IMR-90 (cell line): ENCODE measurements at regions not wholly inside any gene's neighbourhood (a gene's known extent, or its start where the extent isn't known, plus 50 kb on each side); places are given as distances from the start of the nearest gene placed in this dataset.

Experiments used
- ATAC-seq: fragments of 200-7000 bp; cut with Tn5 transposase; 2 replicates; pipeline ENCODE4 v1.9.1; 2020; ENCODE audit warnings: low read depth, mild to moderate bottlenecking, moderate library complexity
- BruUV-seq: library from RNA; stranded (reverse); fragments of 400-500 nt; replicated peaks from 2 replicates; lab custom pipeline; 2021; lab: Mats Ljungman, UMichigan
- CTCF ChIA-PET: fragments of 300-600 bp; formaldehyde crosslinking; extraction: SDS; loops from one replicate; lab custom pipeline; 2021; ENCODE audit warnings: antibody characterized with exemption; lab: Yijun Ruan, JAX
- POLR2A ChIA-PET: fragments of 300-600 bp; sonication (Branson Sonifier 250); formaldehyde crosslinking; loops from one replicate; lab custom pipeline; 2022; ENCODE audit warnings: antibody characterized with exemption; ENCODE audit not compliant: unreplicated experiment; lab: Charles Lee
- DNase-seq: peaks from one replicate; pipeline ENCODE4 v3.0.0; 2013
- H2AFZ ChIP-seq: replicated peaks from 2 replicates; pipeline ENCODE3; 2013; ENCODE audit warnings: low read length, mild to moderate bottlenecking; ENCODE audit not compliant: poor library complexity
- H2AK5ac ChIP-seq: 2 replicates; pipeline ENCODE4 v1.6.1; 2013; ENCODE audit warnings: low read depth, low read length, inconsistent platforms
- H2AK9ac ChIP-seq: replicated peaks from 2 replicates; pipeline ENCODE3; 2013; ENCODE audit warnings: mild to moderate bottlenecking, low read depth, low read length, moderate library complexity; ENCODE audit not compliant: poor library complexity
- H2BK120ac ChIP-seq: 2 replicates; pipeline ENCODE4 v1.6.1; 2013; ENCODE audit warnings: low read depth, low read length, inconsistent platforms
- H2BK15ac ChIP-seq: 3 replicates; pipeline ENCODE4 v1.6.1; 2013; ENCODE audit warnings: low read depth, low read length, inconsistent platforms
- H2BK20ac ChIP-seq: 2 replicates; pipeline ENCODE4 v1.6.1; 2013; ENCODE audit warnings: low read depth, mild to moderate bottlenecking, inconsistent platforms, low read length, moderate library complexity
- H2BK5ac ChIP-seq: 2 replicates; pipeline ENCODE4 v1.6.1; 2013; ENCODE audit warnings: mild to moderate bottlenecking, low read depth, low read length, inconsistent platforms; ENCODE audit not compliant: poor library complexity, severe bottlenecking
- H3K14ac ChIP-seq: replicated peaks from 2 replicates; pipeline ENCODE4 v1.6.1; 2013; ENCODE audit warnings: low read depth, low read length, inconsistent platforms
- H3K18ac ChIP-seq: 2 replicates; pipeline ENCODE4 v1.6.1; 2013; ENCODE audit warnings: low read depth, low read length, control low read depth
- H3K23ac ChIP-seq: 2 replicates; pipeline ENCODE4 v1.6.1; 2013; ENCODE audit warnings: low read depth, low read length, inconsistent platforms
- H3K27ac ChIP-seq: 2 replicates; pipeline ENCODE4 v1.5.1; 2013; ENCODE audit warnings: mild to moderate bottlenecking, control low read depth, low read length; ENCODE audit not compliant: insufficient read depth
- H3K27me3 ChIP-seq: 2 replicates; pipeline ENCODE4 v1.6.1; 2013; ENCODE audit warnings: low read length; ENCODE audit not compliant: control insufficient read depth, insufficient read depth
- H3K36me3 ChIP-seq: 2 replicates; pipeline ENCODE4 v1.6.1; 2013; ENCODE audit warnings: low read length, mixed read lengths; ENCODE audit not compliant: control insufficient read depth, insufficient read depth
- H3K4ac ChIP-seq: 2 replicates; pipeline ENCODE4 v1.6.1; 2013; ENCODE audit warnings: low read depth, low read length, inconsistent platforms
- H3K4me1 ChIP-seq: 2 replicates; pipeline ENCODE4 v1.6.1; 2013; ENCODE audit warnings: low read length, mixed read lengths; ENCODE audit not compliant: control insufficient read depth, insufficient read depth
- H3K4me2 ChIP-seq: 2 replicates; pipeline ENCODE4 v1.6.1; 2013; ENCODE audit warnings: low read depth, mild to moderate bottlenecking, control low read depth, low read length, moderate library complexity
- H3K4me3 ChIP-seq: 2 replicates; pipeline ENCODE4 v1.5.1; 2013; ENCODE audit warnings: low read depth, mild to moderate bottlenecking, control low read depth, low read length, moderate library complexity; ENCODE audit not compliant: insufficient read depth
- H3K56ac ChIP-seq: 2 replicates; pipeline ENCODE4 v1.6.1; 2013; ENCODE audit warnings: low read length, inconsistent platforms; ENCODE audit not compliant: insufficient read depth; ENCODE audit errors: extremely low read depth
- H3K79me1 ChIP-seq, 2 experiments: 2 replicates each; pipeline ENCODE4 v1.6.1; 2013; ENCODE audit warnings: low read length in 2 of 2, inconsistent platforms in 1 of 2, low read depth in 1 of 2
- H3K9ac ChIP-seq: 2 replicates; pipeline ENCODE4 v1.6.1; 2013; ENCODE audit warnings: low read depth, low read length, control low read depth
- H3K9me1 ChIP-seq: 2 replicates; pipeline ENCODE4 v1.6.1; 2013; ENCODE audit warnings: low read length, inconsistent platforms; ENCODE audit not compliant: insufficient read depth
- H3K9me3 ChIP-seq: 2 replicates; pipeline ENCODE4 v1.6.1; 2013; ENCODE audit warnings: low read length; ENCODE audit not compliant: control insufficient read depth, insufficient read depth
- H4K20me1 ChIP-seq: 2 replicates; pipeline ENCODE4 v1.6.1; 2013; ENCODE audit warnings: low read length, inconsistent platforms; ENCODE audit not compliant: insufficient read depth
- H4K5ac ChIP-seq: 2 replicates; pipeline ENCODE4 v1.6.1; 2013; ENCODE audit warnings: mild to moderate bottlenecking, low read depth, low read length, control low read depth
- H4K8ac ChIP-seq, 2 experiments: 2 replicates each; pipeline ENCODE4 v1.6.1; 2013; ENCODE audit warnings: low read depth in 2 of 2, low read length in 2 of 2, control low read depth in 1 of 2, inconsistent platforms in 1 of 2
- H4K91ac ChIP-seq: 2 replicates; pipeline ENCODE4 v1.6.1; 2013; ENCODE audit warnings: low read depth, low read length, inconsistent platforms; ENCODE audit not compliant: insufficient read depth
- CEBPB ChIP-seq: IDR thresholded peaks from 2 replicates; pipeline ENCODE4 v1.6.1; 2012; ENCODE audit warnings: low read depth, low read length, improper control_type of control experiment
- CHD1 ChIP-seq: IDR thresholded peaks from 2 replicates; pipeline ENCODE4 v1.6.1; 2012; ENCODE audit warnings: low read depth, low read length, improper control_type of control experiment
- FOS ChIP-seq: fragments of 150-350 bp; IDR thresholded peaks from 2 replicates; pipeline ENCODE4 v1.6.1; 2016; ENCODE audit warnings: low read depth, low read length
- MAFK ChIP-seq: IDR thresholded peaks from 2 replicates; pipeline ENCODE4 v1.6.1; 2012; ENCODE audit warnings: low read depth, low read length, improper control_type of control experiment
- POLR2A ChIP-seq: IDR thresholded peaks from 2 replicates; pipeline ENCODE4 v1.6.1; 2012; ENCODE audit warnings: mild to moderate bottlenecking, low read depth, low read length
- RFX5 ChIP-seq: IDR thresholded peaks from 2 replicates; pipeline ENCODE4 v1.8.0; 2012; ENCODE audit warnings: low read depth, mild to moderate bottlenecking, low read length, moderate library complexity
- SMC3 ChIP-seq: fragments of 150-350 bp; IDR thresholded peaks from 2 replicates; pipeline ENCODE4 v1.6.1; 2016; ENCODE audit warnings: low read depth, mild to moderate bottlenecking, antibody characterized with exemption, low read length, moderate library complexity
- WGBS, 2 experiments: methylation state at CpG; one replicate each; pipeline versions ENCODE4 v1.1.5 to v1.1.7; 2013; ENCODE audit warnings: missing lambda C conversion rate in 2 of 2; ENCODE audit not compliant: insufficient read length in 1 of 2; ENCODE audit errors: extremely low coverage in 2 of 2; 5-methylcytosine and 5-hydroxymethylcytosine counted together
- dilution Hi-C: fragments of 300-500 bp; cut with HindIII; formaldehyde crosslinking; loops from one replicate; pipeline ENCODE4 v1.14.3; 2018; ENCODE audit warnings: low sequenced_read_pairs; ENCODE audit not compliant: unreplicated experiment
- in situ Hi-C: fragments of 300-500 bp; cut with MboI; formaldehyde crosslinking; loops from 3 replicates; pipeline ENCODE4 v1.14.3; 2019; ENCODE audit warnings: low sequenced_read_pairs, inconsistent platforms, mixed read lengths
- intact Hi-C: fragments of 100-400 bp; cut with micrococcal nuclease; formaldehyde crosslinking; loops from 2 replicates; pipeline ENCODE4 v1.10.0; 2022

- Histone ChIP-seq H3K23ac (no peak overlapping the region), H2AK5ac (no peak overlapping the region), H3K27me3 (no peaks in the 10 kb centered on the region), H2BK5ac (no peak overlapping the region), H3K9me3 (no peaks in the 10 kb centered on the region), H2BK15ac (no peak overlapping the region), H3K9me1 (no peaks in the 10 kb centered on the region), H2BK120ac (no peak overlapping the region), H4K91ac (no peak overlapping the region), H3K27ac (no peak overlapping the region), H3K36me3 (no peaks in the 10 kb centered on the region), H2AK9ac (no peak overlapping the region), H3K4me2 (no peak overlapping the region), H4K5ac (no peak overlapping the region), H4K20me1 (no peaks in the 10 kb centered on the region), H3K14ac (no peak overlapping the region), H3K9ac (no peak overlapping the region), H3K56ac (no peak overlapping the region), H3K4me3 (no peak overlapping the region), H3K79me1 (no peaks in the 10 kb centered on the region), H3K4me1 (no peaks in the 10 kb centered on the region), H3K18ac (no peak overlapping the region), H2AFZ (no peak overlapping the region), H4K8ac (no peak overlapping the region), H3K4ac (no peak overlapping the region), H2BK20ac (no peak overlapping the region)
- no peak for TF ChIP-seq SMC3
- TF ChIP-seq RFX5: no peak
- TF ChIP-seq CHD1: no peak
- no peak for TF ChIP-seq CEBPB
- no peak for TF ChIP-seq MAFK
- no peak for TF ChIP-seq POLR2A
- no peak for TF ChIP-seq FOS
- ChIA-PET POLR2A (no interaction called here), CTCF (no interaction called here)
- dilution Hi-C loops: no loop called here
- no CpG with 5 or more reads among the region's 1 CpG for WGBS, 2 experiments
- DNase-seq: peak; percentile 31
- in situ Hi-C loops: no loop called here
- ATAC-seq: no peak
- no TSS peak for BruUV-seq
- intact Hi-C loops: no loop called here
Measured at GRCh38 chr18:22871809-22872525, 61.2 kb upstream of the RBBP8 start.
